Panc1 (cell line): ENCODE measurements at regions not wholly inside any gene's neighbourhood (a gene's known extent, or its start where the extent isn't known, plus 50 kb on each side); places are given as distances from the start of the nearest gene placed in this dataset.

Experiments used
- ATAC-seq: fragments of 200-7000 bp; cut with Tn5 transposase; 2 replicates; pipeline ENCODE4 v1.9.1; 2020; ENCODE audit warnings: mild to moderate bottlenecking, moderate library complexity
- BruUV-seq: library from RNA; stranded (reverse); fragments of 400-500 nt; replicated peaks from 2 replicates; lab custom pipeline; 2021; lab: Mats Ljungman, UMichigan
- CTCF ChIA-PET: fragments of 300-600 bp; sonication (Branson Sonifier 250); formaldehyde crosslinking; loops from one replicate; lab custom pipeline; 2022; ENCODE audit warnings: antibody characterized with exemption; lab: Charles Lee
- POLR2A ChIA-PET: fragments of 300-600 bp; sonication (Branson Sonifier 250); formaldehyde crosslinking; loops from one replicate; lab custom pipeline; 2022; ENCODE audit warnings: antibody characterized with exemption; lab: Charles Lee
- DNase-seq: peaks from one replicate; pipeline ENCODE4 v3.0.0-alpha.2; 2010; ENCODE audit warnings: low read depth, low spot score
- H3K27ac ChIP-seq: 2 replicates; pipeline ENCODE4 v1.5.1; 2011; ENCODE audit warnings: mild to moderate bottlenecking, low read length, inconsistent platforms
- H3K27me3 ChIP-seq: fragments of 200-500 bp; sonication (Bioruptor generic); 2 replicates; pipeline ENCODE4 v1.6.0; 2014; ENCODE audit warnings: low read length, inconsistent platforms; ENCODE audit not compliant: control insufficient read depth, insufficient read depth
- H3K36me3 ChIP-seq: fragments of 200-500 bp; sonication (Bioruptor generic); 2 replicates; pipeline ENCODE4 v1.5.1; 2014; ENCODE audit warnings: inconsistent platforms, mild to moderate bottlenecking, low read length, moderate library complexity; ENCODE audit not compliant: control insufficient read depth, insufficient read depth
- H3K4me1 ChIP-seq: 2 replicates; pipeline ENCODE4 v1.5.1; 2011; ENCODE audit warnings: inconsistent platforms, mild to moderate bottlenecking, low read length, moderate library complexity; ENCODE audit not compliant: control insufficient read depth, insufficient read depth
- H3K4me3 ChIP-seq, 2 experiments: 2 replicates each; pipeline ENCODE4 v1.5.1; 2011 to 2012; ENCODE audit warnings: low read depth in 2 of 2, low read length in 2 of 2, mild to moderate bottlenecking in 2 of 2, inconsistent platforms in 1 of 2, moderate library complexity in 1 of 2
- H3K9me3 ChIP-seq: fragments of 200-500 bp; sonication (Bioruptor generic); 2 replicates; pipeline ENCODE4 v1.5.1; 2014; ENCODE audit warnings: low read depth, mild to moderate bottlenecking, inconsistent platforms, low read length, moderate library complexity; ENCODE audit not compliant: control insufficient read depth, insufficient read depth
- CTCF ChIP-seq: fragments of 450-650 bp; IDR thresholded peaks from 2 replicates; pipeline ENCODE4 v1.5.1; 2017; ENCODE audit warnings: mild to moderate bottlenecking
- POLR2AphosphoS5 ChIP-seq: IDR thresholded peaks from 2 replicates; pipeline ENCODE4 v1.6.1; 2012; ENCODE audit warnings: mild to moderate bottlenecking, low read depth, low read length, moderate library complexity
- REST ChIP-seq, 2 experiments: IDR thresholded peaks; 2 replicates each; pipeline ENCODE4 v1.6.1; 2011 to 2012; ENCODE audit warnings: low read depth in 2 of 2, control low read depth in 1 of 2, low read length in 1 of 2, mild to moderate bottlenecking in 1 of 2, moderate library complexity in 1 of 2; ENCODE audit not compliant: insufficient read depth in 1 of 2
- SIN3A ChIP-seq: IDR thresholded peaks from 2 replicates; pipeline ENCODE4 v1.6.1; 2012; ENCODE audit warnings: low read depth, mild to moderate bottlenecking, low read length, moderate library complexity, borderline replicate concordance; ENCODE audit not compliant: insufficient read depth
- TCF7L2 ChIP-seq: IDR thresholded peaks from 2 replicates; pipeline ENCODE4 v1.6.1; 2011; ENCODE audit warnings: mild to moderate bottlenecking, low read depth, low read length, inconsistent platforms
- in situ Hi-C: cut with HindIII; loops from 2 replicates; pipeline ENCODE4 v1.10.0; 2016; ENCODE audit warnings: low sequenced_read_pairs, low pct_unique_long_range_greater_than_20kb
- intact Hi-C: fragments of 100-400 bp; cut with micrococcal nuclease; formaldehyde crosslinking; loops from one replicate; pipeline ENCODE4 v1.10.0; 2022; ENCODE audit not compliant: unreplicated experiment

- no peaks in the 10 kb centered on the region for H3K27me3 ChIP-seq
- in situ Hi-C loops: no loop called here
- ChIA-PET POLR2A (no interaction called here), CTCF (interaction anchor here (0.6 kb wide), 1 partner anchor 602 kb away, joined by 5 read pairs; no protein-coding TSS in a partner anchor)
- no peaks in the 10 kb centered on the region for H3K9me3 ChIP-seq
- H3K27ac ChIP-seq: no peak overlapping the region
- intact Hi-C loops: no loop called here
- H3K4me3 ChIP-seq: no peak overlapping the region
- H3K4me1 ChIP-seq: no peaks in the 10 kb centered on the region
- no peak for ATAC-seq
- no TSS peak for BruUV-seq
- TF ChIP-seq POLR2AphosphoS5: no peak
- no peak for TF ChIP-seq REST (IDR thresholded peaks at IDR 0.05; ENCODE audit: insufficient read depth in 1 of 2, low read depth in 2 of 2, low read length in 1 of 2)
- no peak for TF ChIP-seq CTCF
- no peak for TF ChIP-seq TCF7L2
- TF ChIP-seq SIN3A: no peak
- DNase-seq: no peak
- no peaks in the 10 kb centered on the region for H3K36me3 ChIP-seq
Measured at GRCh38 chr4:56244681-56245080, 142.6 kb downstream of the AASDH start.

- in situ Hi-C loops (no loop called here), intact Hi-C loops (no loop called here)
- no peak for TF ChIP-seq POLR2AphosphoS5
- TF ChIP-seq CTCF: no peak
- TF ChIP-seq REST (IDR thresholded peaks at IDR 0.05; ENCODE audit: insufficient read depth in 1 of 2, low read depth in 2 of 2, low read length in 1 of 2): no peak
- TF ChIP-seq SIN3A: no peak
- TF ChIP-seq TCF7L2: no peak
- Histone ChIP-seq H3K27ac (no peak overlapping the region), H3K9me3 (no peaks in the 10 kb centered on the region), H3K4me1 (no peaks in the 10 kb centered on the region), H3K27me3 (no peaks in the 10 kb centered on the region), H3K36me3 (no peaks in the 10 kb centered on the region), H3K4me3 (no peak overlapping the region)
- ChIA-PET CTCF (no interaction called here), POLR2A (no interaction called here)
- no peak for DNase-seq
- no peak for ATAC-seq
- no TSS peak for BruUV-seq
Measured at GRCh38 chr4:56243107-56243506, 144.2 kb downstream of the AASDH start.
